ENCODE measurements at regions not wholly inside any gene's neighbourhood (a gene's known extent, or its start where the extent isn't known, plus 50 kb on each side); places are given as distances from the start of the nearest gene placed in this dataset.
A peak's percentile ranks its signal among the peaks of the same experiment; 100 is the strongest.

DNA sequence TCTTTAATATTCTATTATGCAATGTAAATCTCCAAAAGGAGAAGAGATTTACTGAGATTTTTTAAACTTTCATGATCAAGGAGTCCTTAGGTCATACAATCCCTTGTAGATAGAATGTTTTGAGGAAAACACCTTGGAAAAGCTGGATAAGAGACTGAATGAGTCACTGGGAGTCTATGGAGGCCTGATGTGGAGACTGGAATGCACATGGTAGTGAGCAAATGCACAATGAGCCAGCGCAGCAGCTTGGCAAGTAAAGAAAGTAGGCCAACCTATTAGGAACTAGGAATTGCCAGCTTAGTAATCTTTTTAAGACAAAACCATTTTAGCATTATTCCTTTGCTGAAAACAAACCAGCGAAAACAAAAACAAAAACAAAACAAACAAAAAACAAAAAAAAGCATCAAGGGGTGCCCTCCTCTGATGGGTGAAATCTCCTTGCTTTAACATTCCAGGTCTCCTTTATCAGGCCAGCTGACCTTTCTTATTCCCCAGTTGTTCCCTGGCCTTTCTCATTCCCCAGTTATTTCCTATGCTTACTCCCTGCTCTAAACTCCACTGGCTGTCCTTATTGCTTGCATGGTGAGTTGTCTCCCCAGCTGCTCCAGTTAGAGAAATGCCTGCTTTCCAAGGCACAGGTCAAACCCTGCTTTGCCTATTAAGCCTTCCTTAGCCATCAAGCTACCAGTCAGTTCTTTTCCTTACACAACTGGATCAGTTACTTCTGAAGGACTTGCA is 135.8 kb downstream of the PLCE1 start:
- no peak for DNase-seq (ENCODE audit: low spot score)

DNA sequence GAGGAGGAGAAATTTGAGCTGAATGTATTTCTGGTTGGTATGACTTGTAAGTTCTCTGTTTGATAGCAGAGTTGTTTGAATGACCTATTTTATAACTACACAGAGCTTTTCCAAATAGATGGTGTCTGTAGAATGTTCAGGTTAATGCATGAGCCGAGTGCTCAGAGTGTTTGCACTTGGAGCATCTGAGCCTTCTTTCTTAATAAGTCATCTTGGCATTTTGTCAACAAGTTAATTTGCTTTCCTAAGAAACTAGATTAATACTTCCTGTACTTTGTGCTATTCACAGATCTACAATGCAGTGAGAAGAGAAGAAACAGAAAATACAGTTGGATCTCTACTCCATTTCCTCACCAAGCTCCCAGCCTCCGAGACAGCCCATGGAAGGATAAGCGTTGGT is 138.2 kb downstream of the PLCE1 start:
- no peak for DNase-seq (ENCODE audit: low spot score)

DNA sequence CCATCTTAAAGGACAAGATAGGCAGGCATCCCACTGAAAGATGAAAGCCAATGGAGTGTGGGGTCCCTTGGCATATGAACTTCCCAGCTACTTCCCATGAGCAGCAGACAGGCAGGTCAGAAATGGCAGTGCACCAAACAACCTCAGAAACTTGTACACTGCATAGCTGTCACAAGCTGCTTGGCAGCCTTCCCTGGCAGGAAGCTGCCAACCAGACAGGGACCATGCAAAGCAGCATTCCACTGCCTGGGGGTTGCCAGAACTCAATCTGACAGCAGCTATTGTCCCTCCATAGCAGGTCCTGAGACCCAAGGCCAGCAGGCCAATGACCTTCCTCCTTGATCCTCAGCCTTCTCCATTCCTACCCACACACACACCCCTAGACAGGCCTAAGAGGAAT is 139.5 kb downstream of the PLCE1 start:
- no peak for DNase-seq (ENCODE audit: low spot score)

DNA sequence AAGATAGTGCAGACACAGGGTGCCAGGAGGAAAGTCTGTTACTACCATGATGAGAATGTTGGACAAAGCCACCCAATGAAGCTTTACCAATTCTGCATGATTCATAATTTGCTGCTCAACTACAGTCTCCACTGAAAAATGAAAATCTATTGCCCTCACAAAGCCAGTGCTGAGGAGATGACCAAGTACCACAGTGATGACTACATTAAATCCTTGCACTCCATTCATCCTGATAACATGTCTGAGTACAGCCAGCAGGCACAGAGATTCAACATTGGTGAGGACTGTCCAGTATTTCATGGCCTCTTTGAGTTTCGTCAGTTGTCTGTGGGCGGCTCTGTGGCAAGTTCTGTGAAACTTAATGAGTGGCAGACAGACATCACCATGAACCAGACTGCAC is 144.0 kb downstream of the PLCE1 start:
- no peak for DNase-seq (ENCODE audit: low spot score)

DNA sequence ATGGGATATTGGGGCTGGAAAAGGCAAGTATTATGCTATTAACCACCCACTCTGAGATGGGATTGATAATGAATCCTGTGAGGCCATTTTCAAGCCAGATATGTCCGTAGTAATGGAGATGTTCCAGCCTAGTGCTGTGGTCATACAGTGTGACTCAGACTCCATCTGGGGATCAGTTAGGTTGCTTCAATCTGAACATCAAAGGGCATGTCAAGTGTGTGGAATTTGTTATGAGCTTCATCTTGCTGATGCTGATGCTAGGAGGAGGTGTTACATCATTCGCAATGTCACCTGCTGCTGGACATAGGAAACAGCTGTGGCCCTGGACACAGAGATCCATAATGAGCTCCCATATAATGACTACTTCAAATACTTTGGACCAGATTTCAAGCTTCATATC is 144.7 kb downstream of the PLCE1 start:
- no peak for DNase-seq (ENCODE audit: low spot score)

DNA sequence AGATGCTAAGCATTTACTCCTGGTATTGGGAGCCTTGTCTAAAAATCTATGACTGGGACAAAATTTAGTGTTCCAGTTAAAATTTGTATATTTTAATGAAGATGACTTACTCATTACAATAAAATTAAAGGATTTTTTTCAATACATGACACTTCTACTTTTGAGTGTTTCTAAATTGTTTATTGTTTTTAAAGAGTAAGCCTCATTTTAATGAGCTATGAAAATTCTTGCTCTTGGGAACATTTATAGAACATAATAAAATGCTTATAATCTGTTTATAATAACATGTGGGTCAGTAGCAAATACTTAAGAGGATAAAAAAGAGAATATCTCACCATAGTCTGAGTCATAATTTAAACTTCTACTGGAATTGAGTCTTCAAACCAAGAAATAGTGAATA is 149.5 kb downstream of the PLCE1 start:
- no peak for DNase-seq (ENCODE audit: low spot score)

DNA sequence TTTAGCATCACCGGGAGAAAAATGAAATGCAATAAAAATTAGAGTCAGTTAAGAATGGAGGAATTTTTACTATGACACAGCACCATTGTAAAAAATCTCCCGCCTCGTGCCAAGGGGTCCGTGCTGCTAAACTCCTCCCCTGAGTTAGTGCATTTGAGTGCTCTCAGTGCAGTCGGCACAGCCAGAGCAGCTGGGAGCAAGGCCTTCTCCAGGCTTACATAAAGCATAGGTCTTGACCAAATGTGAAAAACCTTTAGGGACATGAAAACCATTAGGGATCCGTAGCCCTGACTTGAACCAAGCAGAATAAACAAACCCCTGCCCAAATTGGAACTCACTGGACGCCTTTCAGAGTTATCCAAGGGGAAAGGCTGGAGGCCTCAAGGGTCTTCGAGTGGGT is 152.6 kb downstream of the PLCE1 start:
- no peak for DNase-seq (ENCODE audit: low spot score)

DNA sequence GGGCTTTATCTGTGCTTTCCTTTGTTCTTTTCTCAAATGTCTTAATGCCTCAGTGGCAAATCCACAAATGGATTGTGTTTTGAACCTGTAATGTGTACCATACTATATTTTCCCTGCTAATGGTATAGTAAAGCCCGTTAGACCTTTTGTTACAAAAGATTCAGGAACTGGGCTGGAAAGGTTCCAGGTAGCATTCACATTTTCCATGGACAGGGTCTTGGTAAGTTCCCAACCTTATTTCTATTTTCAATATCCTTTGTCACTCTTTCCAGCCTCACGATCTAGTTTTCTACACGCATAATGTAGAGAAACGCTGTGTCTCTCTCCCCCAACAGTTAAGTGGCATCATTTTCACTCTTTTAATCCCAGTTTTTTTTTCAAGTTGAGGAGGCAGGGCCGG is 153.0 kb downstream of the PLCE1 start:
- no peak for DNase-seq (ENCODE audit: low spot score)

DNA sequence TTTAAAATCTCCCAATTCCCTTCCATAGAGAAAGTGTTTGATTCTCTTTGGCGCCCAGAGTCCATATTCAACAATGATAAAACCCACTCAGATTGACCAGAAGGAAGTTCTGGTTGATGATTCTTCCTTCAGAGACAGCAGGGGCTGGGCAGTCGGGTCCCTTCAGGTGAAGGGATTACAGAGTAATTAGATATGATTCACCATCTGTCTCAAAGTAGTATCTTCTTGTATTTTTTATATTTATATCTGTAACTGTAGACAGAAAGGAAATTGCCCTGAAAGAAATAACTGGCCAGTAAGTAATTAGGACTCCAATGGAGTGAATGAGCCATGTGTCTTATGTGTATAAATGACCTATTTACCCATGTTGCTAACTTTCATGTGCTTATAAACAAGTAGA is 156.0 kb downstream of the PLCE1 start:
- DNase-seq (ENCODE audit: low spot score), result no peak

DNA sequence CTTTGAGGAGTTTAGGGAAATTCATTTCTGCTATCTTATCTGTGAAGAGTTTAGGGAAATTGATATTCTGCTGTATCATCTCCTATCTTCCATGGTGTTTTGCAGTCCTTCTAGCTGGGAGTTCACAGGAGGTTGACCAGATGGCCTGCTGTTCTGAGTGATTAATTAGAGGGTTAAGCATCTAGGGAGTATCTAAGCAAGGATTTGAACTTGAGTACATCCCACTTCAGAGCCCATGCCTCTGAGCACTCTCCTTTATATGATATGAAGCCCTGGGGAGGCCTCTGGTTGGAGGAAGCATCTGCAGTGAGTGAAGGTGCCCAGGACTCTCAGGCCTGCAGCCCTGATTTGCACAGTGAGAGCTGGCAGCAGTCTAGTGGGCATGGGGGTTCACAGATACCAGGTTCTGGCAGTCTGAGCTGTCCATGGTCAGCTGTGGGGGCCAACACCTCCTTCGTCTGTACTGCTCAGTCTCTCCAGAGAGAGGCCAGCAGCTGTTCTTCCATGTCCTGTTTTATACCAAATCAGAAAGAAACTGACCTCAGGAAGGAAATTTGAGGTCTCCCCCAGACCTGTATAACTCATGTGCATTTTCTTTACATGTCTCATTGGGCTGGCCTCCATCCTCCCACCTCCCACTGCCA is 156.9 kb downstream of the PLCE1 start:
- no peak for DNase-seq (ENCODE audit: low spot score)

DNA sequence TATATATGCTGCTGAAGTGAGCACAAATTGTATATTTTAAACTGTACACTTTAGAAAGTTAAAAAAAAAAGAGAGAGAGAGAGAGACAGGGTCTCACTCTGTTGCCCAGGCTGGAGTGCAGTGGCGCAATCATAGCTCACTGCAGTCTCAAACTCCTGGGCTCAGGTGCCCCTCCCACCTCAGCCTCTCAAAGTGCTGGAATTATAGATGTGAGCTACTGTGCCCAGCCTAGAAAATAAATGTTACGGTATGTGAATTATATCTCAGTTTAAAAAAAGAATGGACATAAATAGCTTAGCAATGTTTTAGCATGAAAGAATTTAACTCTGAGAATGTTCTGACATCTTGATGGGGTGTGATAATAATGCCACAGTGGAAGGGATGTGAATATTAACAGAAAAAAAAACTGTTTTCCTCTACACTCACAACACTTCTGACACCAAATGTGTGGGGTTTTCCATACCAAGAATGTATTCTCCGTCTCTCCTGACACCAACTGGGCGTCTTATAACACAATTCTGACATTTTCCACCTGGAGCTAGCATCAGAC is 162.1 kb downstream of the PLCE1 start:
- DNase-seq (ENCODE audit: low spot score), result no peak

DNA sequence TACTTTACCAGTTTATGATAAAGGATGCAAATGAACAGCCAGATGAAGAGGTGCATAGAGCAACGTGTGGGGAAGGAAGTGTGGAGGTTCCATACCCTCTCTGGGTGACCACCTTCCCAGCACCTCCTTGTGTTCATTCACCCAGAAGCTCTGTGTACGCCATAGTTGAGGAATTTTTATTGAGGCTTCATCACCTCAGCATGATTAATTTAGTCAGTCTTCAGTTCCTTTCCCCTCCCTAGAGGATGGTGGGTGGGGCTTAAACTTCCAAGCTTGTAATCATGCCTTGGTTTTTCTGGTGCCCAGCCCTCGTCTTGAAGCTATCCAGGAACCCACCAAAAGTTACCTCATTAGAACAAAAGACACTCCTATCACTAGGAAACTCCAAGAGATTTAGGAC is 162.7 kb downstream of the PLCE1 start:
- DNase-seq (ENCODE audit: low spot score), result no peak

DNA sequence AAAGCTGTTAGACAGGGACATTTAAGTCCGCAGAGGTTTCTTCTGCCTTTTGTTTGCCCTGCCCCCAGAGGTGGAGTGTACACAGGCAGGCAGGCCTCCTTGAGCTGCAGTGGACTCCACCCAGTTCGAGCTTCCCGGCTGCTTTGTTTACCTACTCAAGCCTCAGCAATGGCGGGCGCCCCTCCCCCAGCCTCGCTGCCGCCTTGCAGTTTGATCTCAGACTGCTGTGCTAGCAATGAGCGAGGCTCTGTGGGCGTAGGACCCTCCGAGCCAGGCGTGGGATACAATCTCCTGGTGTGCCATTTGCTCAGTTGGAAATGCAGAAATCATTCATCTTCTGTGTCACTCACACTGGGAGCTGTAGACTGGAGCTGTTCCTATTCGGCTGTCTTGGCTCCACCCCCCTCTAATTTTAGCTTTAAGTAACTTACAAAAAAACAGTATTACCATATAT is 171.5 kb downstream of the PLCE1 start:
- DNase-seq (ENCODE audit: low spot score), result peak; percentile 28

DNA sequence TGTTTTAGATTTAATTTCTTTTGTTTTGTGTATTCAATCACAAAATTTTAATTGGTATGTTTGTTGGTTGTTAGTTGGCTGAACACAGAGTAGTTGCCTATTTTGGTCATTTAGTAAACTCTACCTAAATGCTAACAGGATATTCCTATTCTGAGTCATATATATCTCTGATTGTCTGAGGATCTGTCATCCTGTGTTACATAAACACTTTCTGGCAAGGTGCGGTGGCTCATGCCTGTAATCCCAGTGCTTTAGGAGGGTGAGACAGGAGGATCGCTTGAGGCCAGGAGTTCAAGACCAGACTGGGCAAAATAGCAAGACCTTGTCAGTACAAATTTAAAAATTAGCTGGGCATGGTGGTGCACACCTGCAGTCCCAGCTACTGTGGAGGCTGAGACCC is 178.6 kb downstream of the PLCE1 start:
- DNase-seq (ENCODE audit: low spot score), result no peak

DNA sequence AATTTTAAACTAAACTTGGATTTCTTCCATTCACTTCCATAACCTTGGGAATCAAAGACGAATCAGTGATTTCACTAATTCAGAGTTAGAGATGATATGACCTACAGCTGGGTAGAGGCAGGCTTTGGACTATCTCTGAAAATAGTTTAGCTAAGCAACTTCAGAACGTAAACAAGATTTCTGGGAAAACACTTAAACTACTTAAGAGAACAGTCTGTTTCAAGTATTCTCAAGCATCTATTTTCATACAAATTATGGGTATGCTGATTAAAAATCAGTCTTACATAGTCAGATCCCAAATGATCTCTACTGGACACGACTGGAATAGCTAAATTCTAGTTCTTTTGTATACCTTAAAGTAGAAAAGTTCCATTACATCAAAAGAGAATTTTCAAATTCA is 179.9 kb downstream of the PLCE1 start:
- no peak for DNase-seq (ENCODE audit: low spot score)

DNA sequence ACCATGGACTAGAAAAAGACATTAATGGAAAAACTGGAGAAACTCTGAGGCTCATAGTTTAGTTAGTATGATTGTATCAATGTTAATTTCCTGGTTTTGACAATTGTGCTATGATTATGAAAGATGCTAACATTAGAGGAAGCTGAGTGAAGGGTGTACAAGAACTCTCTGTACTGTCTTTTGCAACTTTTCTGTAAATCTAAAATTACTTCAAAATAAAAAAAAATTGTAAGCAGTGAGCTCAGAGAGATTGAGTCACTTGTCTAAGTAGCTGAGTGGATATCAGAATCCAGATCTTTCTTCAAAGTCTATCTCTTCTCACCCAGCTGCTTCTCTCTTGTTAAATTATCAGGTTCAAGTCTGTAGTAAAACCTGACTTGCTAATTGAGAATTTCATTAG is 181.1 kb downstream of the PLCE1 start:
- no peak for DNase-seq (ENCODE audit: low spot score)

DNA sequence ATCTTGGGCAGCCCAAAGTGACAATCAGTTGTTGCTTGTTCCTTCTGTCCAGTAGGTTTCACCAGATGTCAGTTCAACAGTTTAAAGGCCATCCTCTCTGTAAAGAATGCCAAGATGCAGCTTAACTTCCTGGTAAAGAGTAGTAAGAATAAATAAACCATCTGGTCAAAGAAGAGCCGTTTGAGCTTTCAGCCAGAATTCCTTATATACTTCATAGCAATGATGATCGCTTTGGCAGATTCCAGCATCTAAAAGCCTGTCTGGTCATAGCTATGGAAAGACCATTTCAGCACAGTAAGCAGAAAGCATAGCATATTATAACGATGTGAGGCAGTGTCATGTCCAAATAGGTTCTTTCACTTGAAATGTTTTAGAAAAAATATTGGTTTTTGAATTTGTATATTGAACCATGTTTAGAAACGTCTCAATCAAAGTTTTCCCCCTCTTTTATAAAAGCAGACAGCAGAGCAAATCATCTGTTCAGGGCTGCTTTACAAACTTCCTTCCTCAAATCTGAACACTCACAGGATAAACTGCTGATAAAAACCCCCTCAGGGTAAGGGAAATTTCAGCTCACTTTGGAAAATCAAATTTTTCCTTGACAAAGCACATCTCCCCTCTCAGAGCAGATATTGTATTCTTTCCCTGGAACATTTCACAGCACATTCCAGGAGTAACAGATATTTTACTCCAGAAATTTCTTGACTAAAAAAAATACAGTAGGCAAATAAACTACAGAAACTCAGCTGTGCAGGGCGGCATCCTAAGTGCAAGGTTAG is 184.1 kb downstream of the NOC3L start:
- DNase-seq (ENCODE audit: low spot score), result no peak

DNA sequence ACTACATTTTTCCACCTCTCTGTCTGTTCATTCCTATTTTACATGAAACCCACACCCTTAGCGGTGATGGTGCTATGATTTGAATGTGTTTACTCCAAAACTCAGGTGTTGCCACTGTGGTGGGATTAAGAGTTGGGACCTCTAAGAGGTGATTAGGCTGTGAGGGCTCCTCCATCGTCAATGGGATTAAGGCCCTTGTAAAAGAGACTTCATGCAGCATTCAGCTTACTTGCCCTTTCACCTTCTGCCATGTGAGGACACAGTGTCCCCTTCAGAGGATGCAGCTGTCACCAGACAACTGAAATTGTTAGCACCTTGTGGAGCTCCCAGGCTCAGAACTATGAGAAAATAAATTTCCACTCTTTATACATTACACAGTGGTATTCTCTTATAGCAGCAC is 182.2 kb downstream of the NOC3L start:
- DNase-seq (ENCODE audit: low spot score), result no peak

DNA sequence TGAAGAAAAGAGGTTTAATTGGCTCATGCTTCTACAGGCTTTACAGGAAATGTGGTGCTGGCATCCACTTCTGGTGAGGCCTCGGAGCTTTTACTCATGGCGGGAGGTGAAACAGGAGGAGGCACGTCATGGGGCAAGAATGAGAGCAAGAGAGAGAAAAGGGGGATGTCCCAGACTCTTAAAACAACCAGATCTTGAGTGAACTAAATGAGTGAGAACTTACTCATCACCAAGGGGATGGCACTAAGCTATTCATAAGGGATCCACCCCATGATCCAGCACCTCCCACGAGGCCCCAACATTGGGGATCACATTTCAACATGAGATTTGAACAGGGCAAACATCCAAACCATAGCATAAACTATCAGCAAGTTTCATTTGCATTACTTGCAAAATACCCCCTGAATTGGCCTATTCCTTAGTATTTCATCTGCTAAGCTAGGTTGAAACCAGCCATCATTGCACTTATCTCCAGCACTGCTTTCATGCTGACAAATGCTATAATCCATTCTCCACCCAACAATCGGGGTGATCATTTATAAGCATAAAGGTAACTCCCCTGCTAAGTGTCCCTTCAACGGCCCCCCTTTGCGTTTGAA is 179.0 kb downstream of the NOC3L start:
- no peak for DNase-seq (ENCODE audit: low spot score)

DNA sequence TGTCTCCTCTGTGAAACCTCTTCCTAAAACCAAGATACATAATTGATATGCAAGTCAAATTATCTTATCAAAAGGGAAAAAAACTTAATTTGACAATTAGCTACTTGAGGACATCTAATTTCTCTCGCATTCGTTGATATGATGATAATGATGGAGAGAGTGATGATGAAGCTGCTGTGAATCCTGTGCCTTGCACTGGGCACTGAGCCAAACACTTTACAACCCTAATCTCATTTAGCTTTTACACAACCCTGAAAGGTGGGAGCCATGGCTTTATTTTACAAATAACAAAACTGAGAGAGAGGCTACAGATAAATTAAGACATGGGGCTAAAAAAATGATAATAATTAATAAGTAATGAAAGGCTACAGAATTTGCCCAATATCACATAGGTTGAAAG is 176.0 kb downstream of the NOC3L start:
- DNase-seq (ENCODE audit: low spot score), result no peak

DNA sequence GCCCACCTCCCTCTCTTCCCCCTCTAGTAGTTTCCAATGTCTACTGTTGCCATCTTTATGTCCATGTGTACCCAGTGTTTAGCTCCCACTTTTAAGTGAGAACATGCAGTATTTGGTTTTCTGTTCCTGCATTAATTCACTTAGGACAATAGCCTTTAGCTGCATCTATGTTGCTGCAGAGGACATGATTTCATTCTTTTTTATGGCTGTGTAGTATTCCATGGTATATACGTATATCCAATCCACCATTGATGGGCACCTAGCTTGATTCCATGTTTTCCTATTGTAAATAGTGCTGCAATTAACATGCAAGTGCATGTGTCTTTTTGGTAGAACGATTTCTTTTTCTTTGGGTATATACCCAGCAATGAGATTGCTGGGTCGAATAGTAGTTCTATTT is 170.4 kb downstream of the NOC3L start:
- no peak for DNase-seq (ENCODE audit: low spot score)

DNA sequence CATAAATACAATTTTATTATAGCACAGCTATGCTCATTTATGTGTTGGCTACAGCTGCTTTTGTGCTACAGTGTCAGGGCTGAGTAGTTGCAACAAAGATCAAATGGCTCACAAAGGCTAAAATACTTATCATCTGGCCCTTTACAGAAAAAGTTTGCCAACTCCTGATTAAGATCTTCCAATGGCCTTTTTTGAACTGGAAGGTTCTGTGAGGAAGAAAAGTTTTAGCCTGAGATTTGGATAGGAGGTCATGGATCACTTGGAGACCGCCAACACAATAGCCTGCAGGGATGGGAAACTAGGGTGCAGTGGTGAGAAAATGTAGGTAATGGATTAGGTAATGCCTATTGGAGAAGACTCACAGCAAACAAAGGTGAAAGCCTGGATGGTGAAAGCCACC is 169.8 kb downstream of the NOC3L start:
- no peak for DNase-seq (ENCODE audit: low spot score)
